ENCODE measurements at regions not wholly inside any gene's neighbourhood (a gene's known extent, or its start where the extent isn't known, plus 50 kb on each side); places are given as distances from the start of the nearest gene placed in this dataset.

DNA sequence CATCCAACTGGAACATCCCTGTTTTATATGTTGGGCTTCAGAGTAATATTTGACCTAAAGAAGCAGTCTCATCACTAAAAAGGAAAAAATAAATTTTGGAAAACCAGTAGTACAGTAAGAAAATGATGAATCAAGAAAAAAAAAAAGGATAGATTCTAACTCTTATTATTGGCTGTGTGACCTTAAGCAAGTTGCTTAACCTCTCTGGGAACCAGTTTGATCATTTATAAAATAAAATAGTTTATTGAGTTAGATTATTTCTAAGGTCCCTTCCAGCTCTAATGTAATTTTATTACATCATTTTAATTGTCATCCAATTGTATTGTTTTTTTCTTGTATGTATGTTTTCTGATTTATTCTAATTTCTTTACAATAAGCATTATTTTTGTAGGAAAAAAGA, 127.0 kb downstream of the PRELID2 start:
- TF ChIP-seq, protein P1, sequence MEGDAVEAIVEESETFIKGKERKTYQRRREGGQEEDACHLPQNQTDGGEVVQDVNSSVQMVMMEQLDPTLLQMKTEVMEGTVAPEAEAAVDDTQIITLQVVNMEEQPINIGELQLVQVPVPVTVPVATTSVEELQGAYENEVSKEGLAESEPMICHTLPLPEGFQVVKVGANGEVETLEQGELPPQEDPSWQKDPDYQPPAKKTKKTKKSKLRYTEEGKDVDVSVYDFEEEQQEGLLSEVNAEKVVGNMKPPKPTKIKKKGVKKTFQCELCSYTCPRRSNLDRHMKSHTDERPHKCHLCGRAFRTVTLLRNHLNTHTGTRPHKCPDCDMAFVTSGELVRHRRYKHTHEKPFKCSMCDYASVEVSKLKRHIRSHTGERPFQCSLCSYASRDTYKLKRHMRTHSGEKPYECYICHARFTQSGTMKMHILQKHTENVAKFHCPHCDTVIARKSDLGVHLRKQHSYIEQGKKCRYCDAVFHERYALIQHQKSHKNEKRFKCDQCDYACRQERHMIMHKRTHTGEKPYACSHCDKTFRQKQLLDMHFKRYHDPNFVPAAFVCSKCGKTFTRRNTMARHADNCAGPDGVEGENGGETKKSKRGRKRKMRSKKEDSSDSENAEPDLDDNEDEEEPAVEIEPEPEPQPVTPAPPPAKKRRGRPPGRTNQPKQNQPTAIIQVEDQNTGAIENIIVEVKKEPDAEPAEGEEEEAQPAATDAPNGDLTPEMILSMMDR (IDR thresholded peaks at IDR 0.05; ENCODE audit: low read depth, low read length, missing control alignments): no peak
- no peak overlapping the region for H3K4me3 ChIP-seq (replicated peaks; ENCODE audit: low read depth, low read length)
- no peak for DNase-seq (ENCODE audit: extremely low read depth, low read depth)

DNA sequence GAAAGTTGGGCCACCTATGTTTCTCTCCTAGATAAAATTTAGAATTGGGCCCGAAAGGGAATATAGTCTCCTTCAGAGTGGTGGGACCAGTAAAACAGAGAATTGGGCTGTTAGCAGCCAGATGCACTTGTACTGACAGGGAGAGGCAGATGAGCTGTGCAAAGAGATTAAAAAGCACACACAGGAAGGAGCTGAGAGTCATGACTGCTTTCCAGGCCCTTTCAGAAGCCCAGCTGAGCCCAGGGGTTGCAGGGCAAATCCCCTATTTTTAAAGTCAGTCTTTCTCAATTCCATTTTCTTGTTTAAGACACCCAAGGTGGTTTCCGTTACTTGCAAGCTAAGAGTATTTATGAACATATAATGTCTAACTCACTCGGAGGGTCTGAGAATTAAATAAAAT, 130.4 kb downstream of the PRELID2 start:
- TF ChIP-seq, protein P1 (IDR thresholded peaks at IDR 0.05; ENCODE audit: low read depth, low read length, missing control alignments): no peak
- no peak overlapping the region for H3K4me3 ChIP-seq (replicated peaks; ENCODE audit: low read depth, low read length)
- DNase-seq (ENCODE audit: extremely low read depth, low read depth): no peak

DNA sequence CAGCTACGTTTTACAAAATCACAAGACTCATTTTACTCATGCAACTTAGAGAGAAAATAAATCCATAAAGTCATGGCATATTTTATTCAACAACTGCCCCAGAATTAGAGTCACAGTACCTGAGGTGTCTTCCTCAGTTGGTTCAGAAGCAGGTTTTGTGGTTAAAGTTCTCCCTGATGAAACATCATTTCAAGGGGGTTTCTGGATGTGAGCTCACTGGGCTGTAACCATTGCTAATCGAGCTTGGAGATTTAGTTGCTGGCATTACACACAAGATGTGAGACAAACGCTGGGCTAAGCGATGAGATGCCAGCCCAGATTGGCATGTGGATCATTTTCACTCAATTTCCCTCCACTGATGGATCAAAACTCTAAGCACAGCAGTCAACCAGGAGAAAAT, 131.3 kb downstream of the PRELID2 start:
- TF ChIP-seq, protein P1 (IDR thresholded peaks at IDR 0.05; ENCODE audit: low read depth, low read length, missing control alignments): no peak
- no peak for DNase-seq (ENCODE audit: extremely low read depth, low read depth)
- H3K4me3 ChIP-seq (replicated peaks; ENCODE audit: low read depth, low read length): no peak overlapping the region

DNA sequence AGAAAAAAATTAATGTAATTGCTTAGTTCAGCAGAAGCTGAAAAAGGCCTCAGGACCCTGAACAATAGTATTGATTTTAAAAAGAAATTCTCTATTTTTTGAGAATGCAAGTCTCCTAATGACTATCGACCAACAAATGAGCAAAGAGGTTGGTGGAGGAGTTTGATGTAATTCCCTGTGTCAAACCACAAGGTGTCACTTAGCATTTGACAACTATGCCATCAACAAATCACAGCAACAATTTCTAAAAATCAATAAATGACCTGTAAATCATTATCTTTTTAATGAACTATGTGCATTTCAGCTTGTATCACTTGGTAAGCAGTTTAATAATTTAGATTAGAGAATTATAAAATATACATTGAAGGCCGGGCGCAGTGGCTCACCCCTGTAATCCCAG, 133.7 kb downstream of the PRELID2 start:
- DNase-seq (ENCODE audit: extremely low read depth, low read depth): no peak
- TF ChIP-seq, protein P1 (IDR thresholded peaks at IDR 0.05; ENCODE audit: low read depth, low read length, missing control alignments): no peak
- no peak overlapping the region for H3K4me3 ChIP-seq (replicated peaks; ENCODE audit: low read depth, low read length)

DNA sequence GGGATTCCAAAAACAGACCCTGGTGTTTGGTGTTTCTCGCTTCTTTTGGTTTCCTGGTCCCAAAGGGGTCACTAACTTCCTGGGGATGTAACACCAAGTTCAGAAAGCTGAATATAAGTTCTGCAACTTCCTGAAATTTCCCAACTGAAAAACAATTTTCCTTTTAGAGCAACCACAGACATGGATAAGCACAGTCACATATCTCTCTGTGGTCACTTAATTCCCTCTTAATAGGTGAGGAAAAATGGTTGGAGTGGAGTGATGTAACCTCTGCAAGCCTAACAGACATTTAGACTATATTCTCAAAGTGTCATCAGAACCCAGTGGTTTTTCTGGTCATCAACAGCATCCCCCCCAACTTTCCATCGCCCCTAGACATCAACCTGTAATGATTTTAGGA, 135.3 kb downstream of the PRELID2 start:
- no peak for DNase-seq (ENCODE audit: extremely low read depth, low read depth)
- no peak overlapping the region for H3K4me3 ChIP-seq (replicated peaks; ENCODE audit: low read depth, low read length)
- TF ChIP-seq, protein P1 (IDR thresholded peaks at IDR 0.05; ENCODE audit: low read depth, low read length, missing control alignments): no peak

DNA sequence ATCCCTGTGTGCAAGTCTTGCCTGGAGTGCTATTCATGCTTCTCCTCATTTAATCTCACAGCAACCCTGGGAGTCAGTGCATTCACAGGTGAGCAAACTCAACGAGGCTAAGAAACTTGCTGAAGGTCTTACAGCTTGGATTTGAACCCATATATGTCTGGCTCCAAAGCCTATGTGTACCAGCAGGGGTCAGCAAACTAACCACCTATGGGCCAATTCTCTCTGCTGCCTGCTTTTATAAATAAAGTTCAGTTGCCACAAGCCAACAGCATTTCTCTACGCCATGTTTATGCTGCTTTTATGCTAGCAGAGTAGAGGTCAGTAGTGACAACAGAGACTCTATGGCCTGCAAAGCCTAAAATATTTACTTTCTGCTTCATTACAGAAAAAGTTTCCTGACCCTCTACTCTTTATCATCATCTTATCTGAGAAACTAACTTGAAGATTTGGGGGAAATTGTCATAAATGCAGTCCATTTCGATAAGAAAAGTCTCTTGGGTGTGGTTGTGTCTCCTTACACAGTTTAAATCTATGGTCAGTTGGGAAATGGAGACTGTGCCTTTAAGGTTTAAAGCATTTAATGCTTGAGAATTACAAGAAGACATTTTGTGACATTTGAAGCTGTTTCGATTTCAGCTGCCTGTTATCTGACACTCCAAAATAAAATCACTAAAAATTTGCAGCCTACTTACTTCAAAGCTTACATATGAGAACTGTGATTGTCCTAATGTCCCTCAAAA, 137.7 kb downstream of the PRELID2 start:
- TF ChIP-seq, protein P1 (IDR thresholded peaks at IDR 0.05; ENCODE audit: low read depth, low read length, missing control alignments): peak; percentile 62
- H3K4me3 ChIP-seq (replicated peaks; ENCODE audit: low read depth, low read length): no peak overlapping the region
- DNase-seq (ENCODE audit: extremely low read depth, low read depth): peak; percentile 26

DNA sequence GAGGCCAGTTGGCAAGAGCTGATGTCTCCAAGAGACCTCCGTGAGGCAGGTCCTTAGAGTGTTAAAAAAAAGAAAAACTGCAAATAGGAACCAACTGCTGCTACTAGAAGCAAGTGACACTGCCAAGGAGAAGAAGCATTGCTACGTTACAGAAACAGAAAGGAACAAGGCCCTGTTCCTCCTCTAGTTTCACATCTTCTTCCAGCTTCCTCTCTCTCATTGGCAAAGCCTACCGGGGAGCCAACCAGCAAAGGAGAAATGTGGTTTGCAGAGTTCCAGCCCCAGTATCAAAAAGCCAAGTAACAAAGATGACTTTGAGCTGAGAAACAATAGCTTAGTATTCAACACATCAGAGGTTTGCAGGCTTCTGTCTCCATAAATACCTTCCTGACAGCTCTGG, 145.9 kb downstream of the PRELID2 start:
- TF ChIP-seq, protein P1 (IDR thresholded peaks at IDR 0.05; ENCODE audit: low read depth, low read length, missing control alignments): no peak
- no peak overlapping the region for H3K4me3 ChIP-seq (replicated peaks; ENCODE audit: low read depth, low read length)
- no peak for DNase-seq (ENCODE audit: extremely low read depth, low read depth)

Data from HFF-Myc (cell line).